GM19455 (cell line): ENCODE measurements at regions not wholly inside any gene's neighbourhood (a gene's known extent, or its start where the extent isn't known, plus 50 kb on each side); places are given as distances from the start of the nearest gene placed in this dataset.
"Not testable (repeated sequence)": the region's sequence is repeated elsewhere in the genome, so short reads cannot be mapped to it uniquely, and the experiment has no call there.

Experiments used
- ATAC-seq: cut with Tn5 transposase; IDR thresholded peaks from one replicate; pipeline ENCODE4 v1.9.1; 2021; ENCODE audit not compliant: unreplicated experiment

DNA sequence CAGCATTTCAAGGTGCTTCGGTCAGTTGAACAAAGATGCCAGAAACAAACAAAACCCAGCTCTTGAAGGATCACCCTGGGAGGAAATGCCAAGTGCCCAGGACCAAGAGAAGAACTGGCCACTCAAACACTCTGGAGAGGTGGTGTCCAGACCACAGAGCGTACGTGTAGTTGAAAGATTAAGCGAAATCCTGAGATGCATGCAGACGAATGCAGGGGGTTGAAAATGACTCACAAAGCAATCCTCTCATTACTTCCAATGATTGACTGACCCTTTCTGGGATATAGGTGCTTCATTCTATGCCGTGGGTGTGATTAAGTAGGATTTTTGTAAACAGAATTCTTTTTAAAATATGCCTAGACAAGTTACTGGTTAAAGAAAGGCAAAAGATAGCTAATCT, 71.5 kb upstream of the ATXN1 start:
- no peak for ATAC-seq

DNA sequence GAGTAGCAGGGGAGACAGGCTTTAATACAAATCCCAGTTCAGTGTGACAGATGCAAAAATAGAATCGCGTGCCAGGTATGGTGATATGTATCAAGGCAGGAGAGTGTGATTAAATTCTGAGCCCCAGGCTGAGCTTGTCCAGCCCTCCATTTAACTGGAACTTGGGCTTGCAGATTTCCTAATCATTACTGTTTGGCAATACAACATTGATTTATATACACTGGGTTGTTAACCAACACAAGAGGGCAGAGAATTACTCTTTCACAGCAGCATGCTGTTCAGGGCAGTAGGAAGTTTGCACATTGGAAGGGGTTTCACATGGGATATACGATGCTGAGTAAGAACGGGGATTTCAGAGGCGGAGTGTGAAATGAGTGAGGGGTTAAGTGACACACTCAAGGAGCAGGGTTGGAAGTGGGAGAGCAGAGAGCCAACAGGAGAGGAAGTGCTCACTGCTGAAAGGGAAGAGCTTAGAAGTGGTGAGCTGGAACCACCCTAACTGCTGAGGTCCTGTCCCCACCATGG, 70.8 kb upstream of the ATXN1 start:
- ATAC-seq, result no peak

DNA sequence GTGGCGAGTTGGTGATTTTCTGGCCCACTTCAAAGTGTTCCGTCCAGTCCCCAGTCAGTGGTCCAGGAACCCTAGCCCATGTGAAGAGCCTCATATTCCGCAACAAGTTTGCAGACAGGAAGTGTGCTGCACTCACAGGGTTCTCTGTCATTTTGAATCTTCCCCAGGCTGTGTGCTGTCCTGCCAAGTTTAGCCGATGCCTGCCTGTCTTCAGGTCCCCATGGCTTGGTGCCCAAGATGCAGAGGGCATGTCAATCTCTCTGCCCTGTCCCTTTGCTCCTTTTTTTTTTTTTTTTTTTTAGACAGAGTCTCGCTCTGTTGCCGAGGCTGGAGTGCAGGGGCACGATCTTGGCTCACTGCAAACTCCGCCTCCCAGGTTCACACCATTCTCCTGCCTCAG, 69.9 kb upstream of the ATXN1 start:
- ATAC-seq, result no peak

DNA sequence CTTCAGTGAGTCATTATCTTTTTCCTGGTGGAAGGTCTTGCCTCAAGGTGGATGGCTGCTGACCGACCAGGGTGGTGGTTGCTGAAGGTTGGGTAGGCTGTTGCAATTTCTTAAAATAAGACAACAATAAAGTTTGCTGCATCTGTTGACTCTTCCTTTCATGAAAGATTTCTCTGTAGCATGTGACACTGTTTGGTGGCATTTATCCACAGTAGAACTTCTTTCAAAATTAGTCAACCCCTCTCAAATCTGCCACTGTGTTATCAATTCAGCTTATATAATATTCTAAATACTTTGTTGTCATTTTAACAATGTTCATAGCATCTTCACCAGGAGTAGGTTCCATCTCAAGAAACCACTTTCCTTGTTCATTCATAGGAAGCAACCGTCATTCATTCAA, 66.8 kb upstream of the ATXN1 start:
- ATAC-seq, result no peak

DNA sequence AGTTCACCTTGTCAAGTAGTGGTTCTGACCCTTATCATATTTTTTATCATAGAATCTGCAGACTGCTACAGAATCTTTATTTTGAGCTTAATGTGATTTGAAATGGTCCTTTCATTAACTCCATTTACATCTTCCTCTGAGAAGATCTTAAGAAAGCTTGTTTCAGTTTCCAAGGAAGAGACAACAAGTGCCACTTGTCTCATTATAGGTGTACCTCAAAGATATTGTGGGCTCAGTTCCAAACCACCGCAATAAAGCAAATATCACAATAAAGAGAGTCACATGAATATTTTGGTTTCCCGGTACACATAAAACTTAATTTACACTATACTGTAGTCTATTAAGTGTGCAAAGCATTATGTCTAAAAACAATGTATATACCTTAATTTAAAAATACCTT, 66.4 kb upstream of the ATXN1 start:
- no peak for ATAC-seq

DNA sequence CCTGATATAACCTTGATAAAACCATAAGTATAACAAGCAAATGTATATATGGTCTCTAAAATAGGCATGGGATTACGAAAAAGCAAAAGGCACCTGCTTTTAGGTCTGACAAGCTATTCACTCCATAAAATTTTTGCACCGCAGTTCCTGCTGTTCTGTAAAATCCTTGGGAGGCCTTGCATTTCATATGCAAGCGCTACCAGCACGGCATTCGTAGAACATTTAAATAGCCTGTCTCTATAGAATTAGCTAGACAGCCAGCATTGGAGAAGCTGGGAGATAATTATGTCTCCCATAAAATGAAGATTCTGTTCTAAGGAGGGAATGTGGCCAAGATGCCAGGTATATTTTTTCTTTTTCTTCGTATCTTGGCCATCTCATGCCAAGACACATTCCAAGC, 64.5 kb upstream of the ATXN1 start:
- ATAC-seq, result no peak

DNA sequence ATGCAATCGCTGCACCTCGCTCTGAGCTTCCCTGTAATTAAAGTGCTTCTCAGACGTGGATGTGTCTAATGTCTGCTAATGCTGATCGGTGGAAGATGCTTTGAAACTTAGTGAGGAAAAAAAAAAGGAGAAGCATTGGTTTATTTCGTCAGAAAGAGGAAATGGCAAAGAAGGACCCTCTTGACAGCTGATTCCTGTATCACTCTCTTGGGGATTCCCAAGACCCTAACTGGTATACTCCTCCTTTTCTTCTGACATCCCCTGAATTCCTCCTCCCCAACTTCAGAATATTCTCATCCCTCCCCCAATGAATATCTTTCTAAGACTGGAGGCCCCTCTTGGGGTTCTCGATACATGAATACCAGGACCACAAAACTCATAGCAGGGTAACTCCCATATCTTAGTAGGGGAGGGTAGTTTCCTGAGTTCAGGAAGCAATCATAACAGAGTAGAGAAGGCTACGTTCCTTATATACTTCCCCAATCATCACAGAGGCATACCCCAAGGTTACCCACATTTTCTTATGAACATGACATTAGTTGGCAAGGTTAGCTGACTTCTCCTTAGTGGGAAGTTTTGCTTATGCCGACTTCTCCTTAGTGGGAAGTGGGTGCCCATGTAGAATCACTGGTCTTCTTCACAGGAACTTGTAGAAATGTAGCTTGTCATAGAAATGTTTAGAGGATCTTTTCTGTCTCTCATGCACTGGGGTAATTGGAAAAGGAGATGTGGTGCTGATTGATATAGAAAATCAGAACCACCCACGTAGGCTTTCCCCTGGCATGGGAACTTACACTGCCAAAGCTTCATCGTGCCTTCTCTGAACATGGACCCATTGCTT, 63.8 kb upstream of the ATXN1 start:
- no peak for ATAC-seq

DNA sequence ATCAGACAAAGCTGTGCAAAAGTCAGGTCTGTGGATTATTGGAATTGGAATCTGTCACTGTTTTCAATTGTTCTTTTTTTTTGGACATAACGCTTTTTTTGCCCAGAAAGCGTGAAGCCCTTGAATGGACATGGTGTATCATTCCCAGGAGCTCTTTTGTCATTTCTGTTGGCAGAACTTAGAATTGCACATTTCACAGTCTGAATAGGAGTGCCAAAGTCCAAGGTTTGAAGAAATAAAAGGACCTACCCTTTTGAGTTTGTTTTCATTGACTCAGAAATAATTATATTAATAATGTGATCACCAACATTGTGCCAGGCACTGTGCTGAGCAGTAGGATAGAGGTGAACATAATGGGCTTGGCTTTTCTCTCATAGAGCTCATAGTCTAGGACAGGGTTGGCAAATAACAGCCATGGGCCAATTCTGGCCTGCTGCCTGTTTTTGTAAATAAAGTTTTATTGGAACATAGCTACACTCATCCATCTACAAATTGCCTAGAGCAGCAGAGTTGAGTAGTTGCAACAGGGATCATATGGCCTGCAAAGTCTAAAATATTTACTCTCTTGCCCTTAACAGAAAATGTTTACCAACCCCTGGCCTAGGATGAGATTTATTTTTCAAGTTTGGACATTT, 62.6 kb upstream of the ATXN1 start:
- no peak for ATAC-seq

DNA sequence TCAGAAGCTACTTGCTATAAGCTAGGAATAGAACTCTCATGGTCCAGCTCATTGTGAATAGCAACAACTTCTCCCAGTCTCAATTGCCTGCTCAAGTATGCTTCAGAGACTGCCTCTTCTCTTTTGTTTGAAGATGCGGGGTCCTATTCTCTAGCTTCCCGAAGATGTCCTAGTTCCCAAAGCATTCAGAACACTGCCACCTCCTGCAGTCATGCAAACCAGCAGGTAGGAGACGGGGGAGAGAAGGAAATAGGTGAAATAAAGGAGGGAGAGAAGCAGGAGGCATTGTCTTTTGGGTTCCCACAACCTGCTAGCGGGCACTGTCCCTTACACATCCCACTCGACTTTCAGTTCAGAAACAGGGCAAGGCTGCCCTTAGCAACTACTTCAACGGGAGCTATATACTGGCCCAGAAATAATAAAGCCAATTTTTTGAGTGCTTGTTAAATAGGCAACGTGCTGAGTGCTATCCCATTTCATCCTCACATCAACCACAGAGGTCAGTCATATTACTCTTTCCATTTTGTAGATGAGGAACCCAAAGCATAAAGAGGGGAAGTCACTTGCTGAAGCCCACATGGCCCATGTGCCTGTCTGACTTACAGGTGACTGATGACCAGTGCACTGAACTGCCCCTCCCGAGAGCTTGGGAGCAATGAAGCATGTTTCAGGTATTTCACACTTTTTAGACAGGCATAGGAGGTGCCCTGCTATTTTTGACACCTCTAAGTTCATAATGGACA, 61.9 kb upstream of the ATXN1 start:
- no peak for ATAC-seq

DNA sequence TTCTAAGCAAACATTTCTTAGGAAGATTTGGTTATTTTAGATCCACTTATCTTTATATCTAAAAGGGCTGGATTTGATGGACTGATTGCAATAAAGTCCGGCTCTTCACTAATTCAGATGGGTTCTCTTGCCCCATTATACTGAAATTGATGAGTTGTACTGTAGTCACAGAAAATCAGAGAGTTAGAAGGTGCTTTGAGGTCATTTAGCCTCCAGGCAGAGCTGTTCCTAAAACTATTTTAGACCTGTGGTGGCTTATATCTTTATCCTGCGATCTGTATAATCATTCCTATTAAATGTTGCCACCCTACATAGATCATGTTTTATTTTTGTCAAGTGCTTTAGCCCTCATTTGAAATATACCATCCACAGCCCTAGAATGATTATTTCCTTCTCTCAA, 61.3 kb upstream of the ATXN1 start:
- no peak for ATAC-seq

DNA sequence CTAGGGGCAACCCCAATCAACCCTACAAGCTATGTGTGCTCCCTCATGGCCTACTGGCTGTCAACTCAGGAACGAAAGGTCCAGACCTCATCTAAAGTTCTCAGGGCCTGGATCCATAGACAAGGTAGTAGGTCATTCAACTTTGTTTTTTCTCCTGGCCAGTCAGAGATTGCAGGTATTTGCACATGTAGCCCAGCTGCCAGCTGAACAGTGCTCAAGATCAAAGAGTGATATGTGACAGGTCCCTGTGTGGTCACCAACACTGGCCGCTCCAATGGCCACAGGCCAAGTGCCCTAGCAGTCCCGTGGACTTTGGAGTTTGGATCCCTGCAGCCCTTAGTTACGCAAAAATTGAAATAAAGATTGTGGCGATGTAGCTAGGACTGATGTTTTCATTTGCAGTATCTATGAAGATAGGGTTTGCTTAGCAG, 60.6 kb upstream of the ATXN1 start:
- no peak for ATAC-seq

DNA sequence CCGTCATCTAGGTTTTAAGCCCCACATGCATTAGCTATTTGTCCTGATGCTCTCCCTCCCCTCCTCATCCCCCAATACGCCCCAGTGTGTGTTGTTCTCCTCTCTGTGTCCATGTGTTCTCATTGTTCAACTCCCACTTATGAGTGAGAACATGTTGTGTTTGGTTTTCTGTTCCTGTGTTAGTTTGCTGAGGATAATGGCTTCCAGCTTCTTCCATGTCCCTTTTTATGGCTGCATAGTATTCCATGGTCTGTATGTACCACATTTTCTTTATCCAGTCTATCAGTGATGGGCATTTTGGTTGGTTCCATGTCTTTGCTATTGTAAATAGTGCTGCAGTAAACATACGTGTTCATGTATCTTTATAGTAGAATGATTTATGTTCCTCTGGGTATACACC, 59.0 kb upstream of the ATXN1 start:
- not testable (repeated sequence) for ATAC-seq

DNA sequence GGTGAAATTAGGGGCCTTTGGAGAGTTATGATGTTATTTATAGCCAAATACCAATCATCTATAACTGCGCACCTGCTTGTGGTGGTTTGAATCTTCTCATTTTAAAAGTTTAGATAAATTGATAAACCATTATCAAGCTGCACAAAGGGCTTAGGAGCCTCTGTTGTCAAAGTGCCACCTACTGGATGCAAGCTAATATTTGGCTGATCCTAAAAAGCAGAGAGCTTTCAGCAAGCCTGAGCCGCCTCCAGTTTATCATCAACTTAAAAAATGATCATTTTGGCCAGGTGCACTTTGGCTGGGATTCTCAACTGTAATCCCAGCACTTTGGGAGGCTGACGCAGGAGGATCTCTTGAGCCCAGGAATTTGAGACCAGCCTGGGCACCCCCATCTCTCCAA, 58.5 kb upstream of the ATXN1 start:
- no peak for ATAC-seq

DNA sequence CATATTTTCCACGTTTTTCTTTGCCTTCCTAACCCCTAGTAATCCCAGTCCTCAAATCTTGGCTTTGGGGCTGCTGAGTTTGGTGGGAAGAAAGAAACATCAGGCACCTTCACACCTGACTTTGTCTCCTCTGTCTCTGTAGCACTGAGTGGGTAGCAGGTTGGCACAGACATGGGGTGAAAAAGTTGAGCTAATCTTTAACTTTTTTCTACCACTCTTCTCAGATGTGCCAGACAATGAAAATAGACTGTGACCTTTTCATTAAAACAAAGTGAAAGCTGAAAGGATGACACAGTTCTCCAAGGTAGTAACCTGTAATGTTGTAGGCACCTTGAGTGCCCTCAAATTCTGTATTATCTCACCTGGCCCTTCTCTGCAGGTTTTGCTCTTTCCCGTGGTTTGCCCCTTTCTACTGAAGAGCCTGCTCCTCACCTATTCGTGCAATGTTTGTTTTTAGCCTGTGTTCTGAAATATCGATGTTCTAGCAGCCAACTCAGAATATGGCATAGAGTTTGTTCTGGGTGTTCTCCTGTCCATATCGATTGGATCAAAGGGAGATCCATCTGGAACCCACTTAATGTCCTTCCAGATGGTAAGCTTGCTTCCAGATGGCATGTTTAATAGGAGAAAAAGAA, 57.8 kb upstream of the ATXN1 start:
- no peak for ATAC-seq

DNA sequence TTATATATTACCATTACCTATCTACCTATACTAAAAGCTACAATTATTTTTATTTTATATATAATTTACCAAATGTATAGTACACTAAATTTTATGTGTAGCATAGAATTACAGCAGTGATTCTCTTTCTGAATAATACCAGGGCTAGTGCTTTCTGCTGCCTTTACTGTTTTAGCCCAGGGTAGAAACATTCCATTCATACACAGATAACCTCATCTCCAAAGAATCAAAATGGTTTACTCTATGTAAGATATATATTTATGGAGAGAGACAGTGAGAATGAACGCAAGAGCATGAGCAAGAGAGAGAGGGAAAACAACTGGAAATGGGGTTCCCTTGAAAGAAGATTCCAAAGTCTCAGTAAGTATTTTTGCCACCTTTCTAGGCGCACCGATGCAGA, 56.3 kb upstream of the ATXN1 start:
- no peak for ATAC-seq

DNA sequence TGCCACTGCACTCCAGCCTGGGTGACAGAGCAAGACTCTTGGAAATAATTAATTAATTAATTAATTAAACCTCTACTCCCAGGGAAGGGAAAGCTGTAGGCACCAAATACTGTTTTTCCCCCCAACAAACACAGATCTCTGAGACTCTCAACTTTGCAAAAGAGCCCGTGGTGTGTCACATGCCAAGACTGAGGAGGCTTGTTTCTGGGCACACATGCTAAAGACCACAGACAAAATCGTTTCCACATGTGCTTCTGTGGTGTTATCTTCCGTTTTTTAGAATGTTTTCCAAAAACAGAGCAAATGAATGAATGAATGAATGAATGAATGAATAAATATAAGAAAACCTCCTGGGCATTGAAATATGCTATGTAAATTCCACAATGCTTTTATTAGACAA, 55.6 kb upstream of the ATXN1 start:
- no peak for ATAC-seq

DNA sequence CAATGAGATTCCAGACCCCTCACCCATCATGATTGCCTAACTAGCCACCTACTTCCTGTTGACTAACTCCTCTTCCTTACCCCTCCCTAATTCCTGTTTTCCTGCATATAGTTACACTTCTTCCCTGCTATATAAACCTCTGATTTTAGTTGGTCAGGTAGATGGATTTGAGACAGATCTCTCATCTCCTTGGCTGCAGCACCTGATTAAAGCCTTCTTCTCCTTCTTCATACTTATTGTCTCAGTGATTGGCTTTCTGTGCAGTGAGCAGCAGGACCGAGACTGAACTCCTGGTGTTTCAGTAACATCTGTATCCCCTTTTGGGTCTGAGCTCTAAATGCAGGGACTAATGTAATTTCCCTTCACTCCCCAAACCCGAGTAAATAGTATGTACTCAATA, 51.7 kb upstream of the ATXN1 start:
- ATAC-seq, result no peak

DNA sequence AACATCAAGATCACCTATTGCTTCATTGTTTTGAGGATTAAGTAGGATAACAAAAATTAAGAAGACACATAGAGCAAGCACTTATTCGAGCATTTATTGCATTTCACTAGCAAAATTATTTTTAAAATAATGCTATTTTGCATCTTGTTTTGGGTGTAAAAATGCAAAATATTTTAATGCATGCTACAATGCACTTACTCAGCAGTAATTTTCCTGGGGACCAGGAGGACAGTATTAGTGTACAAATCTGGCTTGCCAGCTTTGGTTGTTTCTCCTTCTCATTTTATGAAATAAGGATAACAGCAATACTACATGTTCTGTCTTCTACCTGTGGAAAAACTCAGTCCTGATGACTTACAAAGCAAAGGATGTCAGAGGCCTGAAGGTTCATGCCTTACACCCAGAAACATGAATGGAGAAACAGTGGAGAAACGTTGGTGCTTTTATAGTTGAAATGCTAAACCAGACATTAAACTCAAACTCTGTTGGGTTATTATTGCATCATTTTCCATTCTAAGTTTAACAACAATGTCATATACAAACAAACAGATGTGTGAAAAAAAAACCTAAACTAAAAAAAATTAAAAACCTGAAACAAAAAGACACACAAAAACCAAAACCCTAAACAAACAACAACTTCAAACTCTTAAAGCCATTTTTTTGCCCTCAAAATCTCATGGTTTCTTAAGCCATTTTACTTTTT, 50.2 kb upstream of the ATXN1 start:
- ATAC-seq, result no peak
